Suprapubic skin (tissue), 4 donors: ENCODE measurements at regions not wholly inside any gene's neighbourhood (a gene's known extent, or its start where the extent isn't known, plus 50 kb on each side); places are given as distances from the start of the nearest gene placed in this dataset.

ENCODE experiments used
- DNase-seq, 2 donors: peaks; one replicate each; pipeline ENCODE4 v3.0.0-alpha.2; 2019; ENCODE audit warnings: low spot score in 2 of 2
- H3K27ac ChIP-seq: fragments of 200-600 bp; sonication (generic); one replicate; pipeline ENCODE4 v1.5.1; 2019
- H3K27me3 ChIP-seq: fragments of 200-600 bp; sonication (generic); one replicate; pipeline ENCODE4 v1.5.1; 2019
- H3K36me3 ChIP-seq: fragments of 200-600 bp; sonication (generic); one replicate; pipeline ENCODE4 v1.5.1; 2019
- H3K4me1 ChIP-seq: fragments of 200-600 bp; sonication (generic); one replicate; pipeline ENCODE4 v1.5.1; 2019
- H3K4me3 ChIP-seq: fragments of 200-600 bp; sonication (generic); one replicate; pipeline ENCODE4 v1.5.1; 2019; ENCODE audit warnings: mild to moderate bottlenecking
- H3K9me3 ChIP-seq: fragments of 200-600 bp; sonication (generic); one replicate; pipeline ENCODE4 v1.5.1; 2019
- CTCF ChIP-seq, 2 donors: fragments of 200-600 bp in 1 of 2; fragments of 450-650 bp in 1 of 2; sonication (generic) in 1 of 2; IDR thresholded peaks; one replicate each; pipeline ENCODE4 v1.5.1; 2016 to 2019; ENCODE audit warnings: antibody characterized with exemption in 2 of 2, mild to moderate bottlenecking in 1 of 2, moderate library complexity in 1 of 2
- EP300 ChIP-seq: sonication (generic); formaldehyde crosslinking; IDR thresholded peaks from one replicate; pipeline ENCODE4 v1.6.1; 2017; ENCODE audit warnings: antibody characterized with exemption
- POLR2A ChIP-seq, 2 donors: fragments of 450-650 bp; IDR thresholded peaks; one replicate each; pipeline ENCODE4 v1.6.1; 2017; ENCODE audit warnings: antibody characterized with exemption in 2 of 2, mild to moderate bottlenecking in 2 of 2, moderate library complexity in 2 of 2
- POLR2AphosphoS5 ChIP-seq, 3 donors: sonication (generic); formaldehyde crosslinking; IDR thresholded peaks; one replicate each; pipeline ENCODE4 v1.6.1; 2017; ENCODE audit warnings: antibody characterized with exemption in 3 of 3
- WGBS: methylation state at CpG from one replicate; pipeline ENCODE4 v1.1.5; 2018; 5-methylcytosine and 5-hydroxymethylcytosine counted together

- no peak for TF ChIP-seq CTCF (IDR thresholded peaks at IDR 0.05)
- no peak for TF ChIP-seq POLR2AphosphoS5 (IDR thresholded peaks at IDR 0.05)
- no peak for TF ChIP-seq EP300
- no peak for TF ChIP-seq POLR2A (IDR thresholded peaks at IDR 0.05)
- no peak for DNase-seq
- Histone ChIP-seq H3K36me3 (no peaks in the 10 kb centered on the region), H3K9me3 (no peaks in the 10 kb centered on the region), H3K4me1 (peaks cover 10% of the 10 kb centered on the region), H3K4me3 (no peak overlapping the region), H3K27ac (no peak overlapping the region), H3K27me3 (no peaks in the 10 kb centered on the region)
- 16% methylated on average over 1 of the region's 1 CpG for WGBS
Observed at GRCh38 chr1:229192031-229192430, 78.9 kb upstream of the RAB4A start.

- Histone ChIP-seq H3K4me1 (peaks cover 10% of the 10 kb centered on the region), H3K4me3 (no peak overlapping the region), H3K9me3 (no peaks in the 10 kb centered on the region), H3K27me3 (no peaks in the 10 kb centered on the region), H3K36me3 (no peaks in the 10 kb centered on the region), H3K27ac (no peak overlapping the region)
- TF ChIP-seq CTCF (IDR thresholded peaks at IDR 0.05) (no peak), EP300 (no peak), POLR2AphosphoS5 (IDR thresholded peaks at IDR 0.05) (no peak), POLR2A (IDR thresholded peaks at IDR 0.05) (no peak)
- no peak for DNase-seq
- 85% methylated on average over 4 of the region's 4 CpGs for WGBS
Observed at GRCh38 chr1:229192853-229193252, 78.1 kb upstream of the RAB4A start.

- DNase-seq = no peak
- H3K27ac ChIP-seq = no peak overlapping the region
- no peak overlapping the region for H3K4me3 ChIP-seq
- no peaks in the 10 kb centered on the region for H3K36me3 ChIP-seq
- WGBS = 90% methylated on average over 9 of the region's 9 CpGs
- TF ChIP-seq POLR2A (IDR thresholded peaks at IDR 0.05) (no peak), CTCF (IDR thresholded peaks at IDR 0.05) (no peak), POLR2AphosphoS5 (IDR thresholded peaks at IDR 0.05) (no peak), EP300 (no peak)
- peaks cover 10% of the 10 kb centered on the region for H3K4me1 ChIP-seq
- H3K27me3 ChIP-seq = no peaks in the 10 kb centered on the region
- no peaks in the 10 kb centered on the region for H3K9me3 ChIP-seq
Observed at GRCh38 chr1:229194096-229194495, 76.8 kb upstream of the RAB4A start.

GRCh38 chr1:229195246-229195645 lies 75.7 kb upstream of the RAB4A start:
- H3K27ac ChIP-seq = no peak overlapping the region
- peaks cover 17% of the 10 kb centered on the region for H3K4me1 ChIP-seq
- no peaks in the 10 kb centered on the region for H3K36me3 ChIP-seq
- DNase-seq = no peak
- H3K9me3 ChIP-seq = no peaks in the 10 kb centered on the region
- TF ChIP-seq POLR2AphosphoS5 (IDR thresholded peaks at IDR 0.05) = no peak
- TF ChIP-seq CTCF (IDR thresholded peaks at IDR 0.05) = no peak
- no peak for TF ChIP-seq EP300
- no peak for TF ChIP-seq POLR2A (IDR thresholded peaks at IDR 0.05)
- H3K27me3 ChIP-seq = no peaks in the 10 kb centered on the region
- no peak overlapping the region for H3K4me3 ChIP-seq
- WGBS = 86% methylated on average over 1 of the region's 1 CpG

GRCh38 chr1:229196404-229197264 lies 74.3 kb upstream of the RAB4A start:
- H3K4me3 ChIP-seq = no peak overlapping the region
- H3K27me3 ChIP-seq = no peaks in the 10 kb centered on the region
- H3K4me1 ChIP-seq = peaks cover 16% of the 10 kb centered on the region
- DNase-seq = no peak
- no peak overlapping the region for H3K27ac ChIP-seq
- TF ChIP-seq POLR2A (IDR thresholded peaks at IDR 0.05) = no peak
- TF ChIP-seq EP300 = no peak
- TF ChIP-seq POLR2AphosphoS5 (IDR thresholded peaks at IDR 0.05) = no peak
- no peak for TF ChIP-seq CTCF (IDR thresholded peaks at IDR 0.05)
- no peaks in the 10 kb centered on the region for H3K36me3 ChIP-seq
- H3K9me3 ChIP-seq = no peaks in the 10 kb centered on the region
- WGBS = 89% methylated on average over 6 of the region's 6 CpGs
